ENCODE measurements at regions not wholly inside any gene's neighbourhood (a gene's known extent, or its start where the extent isn't known, plus 50 kb on each side); places are given as distances from the start of the nearest gene placed in this dataset.

GRCh38 chr12:126182619-126183236 lies 1117.5 kb downstream of the AACS start:
- ATAC-seq (ENCODE audit: insufficient read depth, low FRiP score) (no peak), DNase-seq (peak; percentile 54 to 72 (median 62))
- no peak overlapping the region for H3K9ac ChIP-seq (ENCODE audit: insufficient read depth in 1 of 2, low read length in 2 of 2)
- no peaks in the 10 kb centered on the region for H3K36me3 ChIP-seq (ENCODE audit: control insufficient read depth in 4 of 4, insufficient read depth in 4 of 4, low read length in 4 of 4)
- 73 to 77% methylated on average over 5 of the region's 5 CpGs for WGBS, 2 donors
- no peaks in the 10 kb centered on the region for H3K4me1 ChIP-seq (ENCODE audit: control insufficient read depth in 5 of 5, insufficient read depth in 5 of 5, low read length in 5 of 5)
- TF ChIP-seq, protein P1, sequence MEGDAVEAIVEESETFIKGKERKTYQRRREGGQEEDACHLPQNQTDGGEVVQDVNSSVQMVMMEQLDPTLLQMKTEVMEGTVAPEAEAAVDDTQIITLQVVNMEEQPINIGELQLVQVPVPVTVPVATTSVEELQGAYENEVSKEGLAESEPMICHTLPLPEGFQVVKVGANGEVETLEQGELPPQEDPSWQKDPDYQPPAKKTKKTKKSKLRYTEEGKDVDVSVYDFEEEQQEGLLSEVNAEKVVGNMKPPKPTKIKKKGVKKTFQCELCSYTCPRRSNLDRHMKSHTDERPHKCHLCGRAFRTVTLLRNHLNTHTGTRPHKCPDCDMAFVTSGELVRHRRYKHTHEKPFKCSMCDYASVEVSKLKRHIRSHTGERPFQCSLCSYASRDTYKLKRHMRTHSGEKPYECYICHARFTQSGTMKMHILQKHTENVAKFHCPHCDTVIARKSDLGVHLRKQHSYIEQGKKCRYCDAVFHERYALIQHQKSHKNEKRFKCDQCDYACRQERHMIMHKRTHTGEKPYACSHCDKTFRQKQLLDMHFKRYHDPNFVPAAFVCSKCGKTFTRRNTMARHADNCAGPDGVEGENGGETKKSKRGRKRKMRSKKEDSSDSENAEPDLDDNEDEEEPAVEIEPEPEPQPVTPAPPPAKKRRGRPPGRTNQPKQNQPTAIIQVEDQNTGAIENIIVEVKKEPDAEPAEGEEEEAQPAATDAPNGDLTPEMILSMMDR (IDR thresholded peaks at IDR 0.05; ENCODE audit: control extremely low read depth, extremely low read depth) = no peak
- no peak overlapping the region for H3K4me3 ChIP-seq
- no peak overlapping the region for H3K27ac ChIP-seq (ENCODE audit: low read depth in 1 of 2, low read length in 1 of 2)
- H3K27me3 ChIP-seq (ENCODE audit: control insufficient read depth in 3 of 3, insufficient read depth in 3 of 3, low read length in 2 of 3) = no peaks in the 10 kb centered on the region
- no peaks in the 10 kb centered on the region for H3K9me3 ChIP-seq (ENCODE audit: control insufficient read depth in 4 of 4, insufficient read depth in 3 of 4, low read length in 3 of 4)

GRCh38 chr12:126185025-126185424 lies 1119.8 kb downstream of the AACS start:
- H3K27me3 ChIP-seq (ENCODE audit: control insufficient read depth in 3 of 3, insufficient read depth in 3 of 3, low read length in 2 of 3) = peaks cover 0 to 4% (median 3%) of the 10 kb centered on the region in 3 donors
- H3K9ac ChIP-seq (ENCODE audit: insufficient read depth in 1 of 2, low read length in 2 of 2) = no peak overlapping the region
- no peaks in the 10 kb centered on the region for H3K4me1 ChIP-seq (ENCODE audit: control insufficient read depth in 5 of 5, insufficient read depth in 5 of 5, low read length in 5 of 5)
- H3K9me3 ChIP-seq (ENCODE audit: control insufficient read depth in 4 of 4, insufficient read depth in 3 of 4, low read length in 3 of 4) = no peaks in the 10 kb centered on the region
- H3K27ac ChIP-seq (ENCODE audit: low read depth in 1 of 2, low read length in 1 of 2) = no peak overlapping the region
- H3K36me3 ChIP-seq (ENCODE audit: control insufficient read depth in 4 of 4, insufficient read depth in 4 of 4, low read length in 4 of 4) = no peaks in the 10 kb centered on the region
- H3K4me3 ChIP-seq = no peak overlapping the region
- TF ChIP-seq, protein P1 (IDR thresholded peaks at IDR 0.05; ENCODE audit: control extremely low read depth, extremely low read depth) = no peak
- 92 to 100% methylated on average over 1 of the region's 1 CpG for WGBS, 2 donors
- DNase-seq (no peak), ATAC-seq (ENCODE audit: insufficient read depth, low FRiP score) (no peak)

GRCh38 chr12:126189856-126190255 lies 1124.6 kb downstream of the AACS start:
- TF ChIP-seq, protein P1 (IDR thresholded peaks at IDR 0.05; ENCODE audit: control extremely low read depth, extremely low read depth) = no peak
- Histone ChIP-seq H3K4me1 (ENCODE audit: control insufficient read depth in 5 of 5, insufficient read depth in 5 of 5, low read length in 5 of 5) (no peaks in the 10 kb centered on the region), H3K36me3 (ENCODE audit: control insufficient read depth in 4 of 4, insufficient read depth in 4 of 4, low read length in 4 of 4) (no peaks in the 10 kb centered on the region), H3K27me3 (ENCODE audit: control insufficient read depth in 3 of 3, insufficient read depth in 3 of 3, low read length in 2 of 3) (peaks cover 6 to 28% (median 9%) of the 10 kb centered on the region in 3 donors), H3K9me3 (ENCODE audit: control insufficient read depth in 4 of 4, insufficient read depth in 3 of 4, low read length in 3 of 4) (peaks cover 0 to 3% (median 0%) of the 10 kb centered on the region in 4 donors), H3K27ac (ENCODE audit: low read depth in 1 of 2, low read length in 1 of 2) (no peak overlapping the region), H3K9ac (ENCODE audit: insufficient read depth in 1 of 2, low read length in 2 of 2) (no peak overlapping the region), H3K4me3 (no peak overlapping the region)
- no peak for DNase-seq
- ATAC-seq (ENCODE audit: insufficient read depth, low FRiP score) = no peak
- WGBS, 2 donors = 54 to 58% methylated on average over 10 of the region's 10 CpGs
